HG02798 (cell line): ENCODE measurements at regions not wholly inside any gene's neighbourhood (a gene's known extent, or its start where the extent isn't known, plus 50 kb on each side); places are given as distances from the start of the nearest gene placed in this dataset.
"Not testable (repeated sequence)": the region's sequence is repeated elsewhere in the genome, so short reads cannot be mapped to it uniquely, and the experiment has no call there.

Experiments
- ATAC-seq: cut with Tn5 transposase; IDR thresholded peaks from one replicate; pipeline ENCODE4 v1.9.1; 2021; ENCODE audit warnings: mild to moderate bottlenecking; ENCODE audit not compliant: unreplicated experiment, poor library complexity

- ATAC-seq, result no peak
Observed at GRCh38 chr18:41643427-41643826, 311.6 kb upstream of the PIK3C3 start.

DNA sequence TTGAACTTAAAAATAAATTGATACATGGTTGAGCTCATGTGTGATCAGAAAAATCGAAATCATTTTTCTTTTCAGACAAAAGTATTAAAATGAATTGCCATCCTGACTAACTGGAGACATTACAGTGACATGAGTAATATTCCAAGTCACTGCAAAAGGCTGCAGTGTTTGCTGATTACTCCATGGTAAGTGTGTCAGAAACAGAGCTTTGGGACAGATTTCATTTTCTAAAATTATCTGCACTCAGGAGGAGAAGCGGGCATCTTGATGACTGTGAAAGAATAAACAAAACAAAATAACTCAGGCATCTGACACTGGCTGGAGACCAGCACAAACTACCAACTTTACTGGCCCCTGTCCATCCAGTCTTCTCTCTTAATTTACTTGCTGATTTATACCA is 312.3 kb upstream of the PIK3C3 start:
- ATAC-seq, result no peak

- ATAC-seq, result no peak
Observed at GRCh38 chr18:41639218-41639617, 315.8 kb upstream of the PIK3C3 start.

DNA sequence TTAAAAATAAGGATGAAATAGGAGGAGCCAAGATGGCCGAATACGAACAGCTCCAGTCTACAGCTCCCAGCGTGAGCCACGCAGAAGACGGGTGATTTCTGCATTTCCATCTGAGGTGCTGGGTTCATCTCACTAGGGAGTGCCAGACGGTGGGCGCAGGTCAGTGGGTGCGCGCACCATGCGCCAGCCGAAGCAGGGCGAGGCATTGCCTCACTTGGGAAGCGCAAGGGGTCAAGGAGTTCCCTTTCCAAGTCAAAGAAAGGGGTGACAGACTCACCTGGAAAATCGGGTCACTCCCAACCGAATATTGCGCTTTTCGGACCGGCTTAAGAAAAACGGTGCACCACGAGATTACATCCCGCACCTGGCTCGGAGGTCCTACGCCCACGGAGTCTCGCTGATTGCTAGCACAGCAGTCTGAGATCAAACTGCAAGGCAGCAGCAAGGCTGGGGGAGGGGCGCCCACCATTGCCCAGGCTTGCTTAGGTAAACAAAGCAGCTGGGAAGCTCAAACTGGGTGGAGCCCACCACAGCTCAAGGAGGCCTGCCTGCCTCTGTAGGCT is 323.2 kb upstream of the PIK3C3 start:
- not testable (repeated sequence) for ATAC-seq

DNA sequence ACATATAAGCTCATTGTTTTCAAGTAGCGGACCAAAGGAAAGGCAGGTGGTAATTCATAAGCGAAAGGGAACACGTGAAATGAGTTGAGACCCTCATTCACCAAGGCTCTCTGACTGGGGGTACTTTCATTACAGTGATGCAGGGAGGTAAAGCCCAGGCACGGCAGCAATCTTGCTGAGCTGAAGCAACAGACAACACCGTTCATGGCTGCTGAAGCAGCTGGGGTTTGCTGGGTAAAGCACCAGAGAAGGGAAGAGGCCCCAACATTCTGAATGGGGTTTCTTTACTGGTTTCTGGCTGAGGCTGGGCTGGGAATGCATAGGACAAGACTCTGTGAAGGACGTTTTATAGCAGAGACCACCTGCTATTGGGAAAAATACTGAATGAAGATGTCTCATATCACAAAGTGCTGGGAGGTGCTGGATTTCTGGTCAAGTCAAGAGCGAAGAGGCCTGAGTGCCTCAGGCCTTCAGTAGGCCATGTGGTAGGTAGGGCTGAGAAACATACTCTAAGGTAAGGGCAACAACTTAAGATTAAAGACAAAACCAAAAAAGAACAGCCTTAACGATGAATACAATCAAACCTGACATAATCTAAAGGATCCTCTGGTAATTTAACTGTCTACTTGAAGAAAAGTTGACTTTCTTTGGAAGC is 324.7 kb upstream of the PIK3C3 start:
- no peak for ATAC-seq

GRCh38 chr18:41624460-41624859 is 330.6 kb upstream of the PIK3C3 start:
- ATAC-seq, result no peak

- ATAC-seq, result no peak
Observed at GRCh38 chr18:41621177-41621576, 333.9 kb upstream of the PIK3C3 start.

DNA sequence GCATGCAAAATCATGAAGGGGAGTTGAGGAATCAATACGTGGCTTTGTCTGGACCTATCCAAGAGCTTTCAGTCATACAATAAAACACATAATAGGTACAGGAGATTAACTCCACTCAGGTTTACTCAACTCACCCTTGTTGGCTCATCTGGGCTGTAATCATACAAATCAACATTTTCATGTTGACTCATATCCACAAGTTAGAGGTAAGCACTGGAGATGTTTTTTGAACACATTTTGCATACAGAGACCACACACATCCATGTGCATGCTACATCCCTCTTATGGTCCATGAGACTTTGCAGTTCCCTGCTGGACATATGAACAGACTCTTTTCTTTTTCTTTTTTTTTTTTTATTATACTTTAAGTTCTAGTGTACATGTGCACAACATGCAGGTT is 336.9 kb upstream of the PIK3C3 start:
- no peak for ATAC-seq

- ATAC-seq, result no peak
Observed at GRCh38 chr18:41617647-41618046, 337.4 kb upstream of the PIK3C3 start.

GRCh38 chr18:41613003-41613609 is 341.9 kb upstream of the PIK3C3 start:
- no peak for ATAC-seq

GRCh38 chr18:41604964-41605363 is 350.1 kb upstream of the PIK3C3 start:
- no peak for ATAC-seq

DNA sequence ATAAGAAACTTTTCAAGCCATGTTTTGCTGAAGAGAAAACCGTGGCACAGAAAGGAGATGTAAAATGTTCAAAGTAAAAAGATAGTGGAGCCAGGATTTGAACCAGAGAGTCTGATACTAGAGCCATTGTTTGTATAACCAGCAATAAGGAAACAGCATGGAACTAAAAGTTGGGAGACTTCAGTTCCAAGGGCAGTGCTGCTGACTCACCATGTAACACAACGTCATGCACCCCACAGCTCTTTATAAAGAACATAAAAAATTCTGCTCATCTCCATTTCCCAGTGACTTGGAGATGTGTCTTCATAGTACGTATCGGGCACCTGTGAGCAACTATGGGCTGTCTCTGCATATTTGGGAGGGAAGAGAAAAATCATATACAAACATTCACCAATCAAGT is 353.0 kb upstream of the PIK3C3 start:
- no peak for ATAC-seq

GRCh38 chr18:41600693-41601391 is 354.2 kb upstream of the PIK3C3 start:
- no peak for ATAC-seq

DNA sequence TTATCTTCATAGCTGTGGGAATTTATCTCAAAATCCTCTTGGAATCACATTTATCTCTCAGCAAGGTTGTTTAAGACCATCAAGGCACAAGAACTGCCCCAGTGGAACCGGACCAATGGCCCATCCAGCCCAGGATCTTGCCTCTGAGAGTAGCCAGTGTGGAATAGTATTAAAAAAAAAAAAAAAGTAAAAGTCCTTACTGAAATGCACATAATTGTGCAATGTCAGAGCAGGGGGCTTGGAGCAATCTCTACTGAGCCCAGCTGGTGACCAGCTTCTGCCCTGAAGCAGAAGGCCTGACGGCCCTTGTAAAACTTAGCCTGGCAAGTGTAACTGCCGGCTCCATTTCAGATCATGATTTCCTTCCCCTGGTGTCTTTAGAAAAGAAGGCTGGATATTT is 355.6 kb upstream of the PIK3C3 start:
- no peak for ATAC-seq

- ATAC-seq, result no peak
Observed at GRCh38 chr18:41594582-41594981, 360.5 kb upstream of the PIK3C3 start.

- no peak for ATAC-seq
Observed at GRCh38 chr18:41593171-41593675, 361.8 kb upstream of the PIK3C3 start.

GRCh38 chr18:41587976-41588375 is 367.1 kb upstream of the PIK3C3 start:
- no peak for ATAC-seq

DNA sequence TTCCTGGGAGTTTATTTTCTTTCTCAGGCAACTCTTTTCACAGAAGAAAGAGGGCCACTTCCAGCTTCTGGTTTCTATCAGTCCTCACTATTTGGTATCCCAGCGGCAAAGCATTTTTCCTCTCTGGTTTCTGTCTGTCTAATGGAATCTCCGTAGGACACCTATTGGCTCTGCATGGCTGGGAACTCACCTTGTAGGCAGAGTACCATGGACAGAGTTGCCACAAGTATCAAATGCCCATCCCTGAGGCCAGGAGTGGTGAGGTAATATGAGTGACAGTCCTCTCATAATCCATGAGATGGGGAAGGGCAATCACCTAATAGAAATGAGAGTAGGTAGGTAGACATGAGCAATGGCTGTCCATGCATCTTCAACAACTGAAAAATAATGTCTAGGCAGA is 369.5 kb upstream of the PIK3C3 start:
- no peak for ATAC-seq

DNA sequence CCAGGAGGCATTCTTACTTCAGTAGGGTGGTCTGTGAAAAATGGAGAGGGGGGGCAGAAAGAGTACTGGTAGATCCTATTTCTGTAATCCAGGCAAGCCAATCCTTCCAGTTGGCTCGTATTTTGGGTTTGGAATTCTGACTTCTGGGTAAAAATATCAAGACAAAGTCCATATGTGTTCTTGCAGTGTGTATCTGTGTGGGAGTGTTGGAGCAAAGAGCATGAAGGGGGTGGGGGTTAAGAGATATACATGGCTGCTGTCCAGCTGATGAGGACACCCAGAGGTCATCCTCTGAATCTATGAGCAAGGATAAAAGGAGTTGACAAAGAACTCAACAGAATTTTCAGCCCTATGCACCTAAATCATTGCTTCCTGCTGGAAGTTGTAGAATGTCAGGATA is 375.8 kb upstream of the PIK3C3 start:
- ATAC-seq, result no peak

- ATAC-seq, result no peak
Observed at GRCh38 chr18:41577529-41577928, 377.5 kb upstream of the PIK3C3 start.

DNA sequence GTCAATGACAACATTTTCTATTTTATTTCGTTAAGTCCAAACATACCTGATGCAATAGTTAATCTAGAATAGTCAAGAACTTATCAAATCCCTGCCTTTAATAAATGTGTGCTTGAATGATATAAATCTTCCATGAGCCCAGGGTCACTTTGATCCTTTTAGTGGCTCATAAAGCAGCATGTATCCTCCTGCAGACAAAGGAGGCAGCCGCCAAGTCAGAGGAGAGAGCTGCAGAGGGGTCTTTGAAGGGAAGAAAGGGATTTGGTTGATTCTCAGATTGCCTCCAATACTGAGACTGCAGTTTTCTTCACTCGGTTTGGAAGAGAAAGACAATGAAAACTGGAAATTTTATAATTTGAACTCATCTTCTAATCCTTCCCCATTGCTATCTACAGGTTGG is 378.4 kb upstream of the PIK3C3 start:
- no peak for ATAC-seq
